Activated T-cell treated with anti-CD3 and anti-CD28 coated beads, Interleukin-2, amount 50 U/mL, for 48 hours (primary cell): ENCODE measurements at regions not wholly inside any gene's neighbourhood (a gene's known extent, or its start where the extent isn't known, plus 50 kb on each side); places are given as distances from the start of the nearest gene placed in this dataset.
"Not testable (repeated sequence)": the region's sequence is repeated elsewhere in the genome, so short reads cannot be mapped to it uniquely, and the experiment has no call there.

Source experiments
- DNase-seq, 2 experiments: peaks; one replicate each; pipeline ENCODE4 v3.0.0-alpha.2; 2020

DNA sequence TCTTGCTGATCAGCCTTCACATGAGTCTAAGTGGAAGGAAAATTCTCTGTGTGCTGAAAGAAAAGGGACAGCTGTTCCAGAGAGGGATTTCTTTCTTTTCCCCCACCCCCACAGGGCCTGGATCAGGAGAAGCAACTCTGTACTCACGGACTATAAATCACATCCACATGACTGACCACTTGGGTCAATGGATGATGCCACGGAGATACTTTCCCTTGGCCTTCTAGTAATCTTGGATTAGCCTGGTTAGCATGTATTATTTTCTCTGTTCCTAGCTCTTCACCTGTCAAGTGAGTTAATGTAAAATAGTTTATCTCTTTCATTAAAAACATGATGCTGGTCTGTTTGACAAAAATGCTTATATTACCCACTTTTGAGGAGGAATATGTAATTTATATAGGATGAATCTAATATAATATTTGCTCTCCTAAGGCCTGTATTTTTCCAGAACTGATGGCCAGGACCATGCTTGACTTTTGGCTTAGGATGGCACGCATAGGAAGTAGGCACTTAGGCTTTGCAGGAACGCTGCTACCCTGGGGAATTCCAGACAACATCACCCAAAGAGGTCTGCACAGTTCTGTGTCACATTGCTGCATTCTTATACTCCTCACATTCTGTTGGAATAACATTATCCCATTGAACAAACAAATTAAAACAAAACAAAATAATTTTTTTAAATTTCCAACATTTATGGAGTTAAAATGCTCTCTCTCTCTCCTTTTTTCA is 892.1 kb downstream of the TLE1 start:
- no peak for DNase-seq

DNA sequence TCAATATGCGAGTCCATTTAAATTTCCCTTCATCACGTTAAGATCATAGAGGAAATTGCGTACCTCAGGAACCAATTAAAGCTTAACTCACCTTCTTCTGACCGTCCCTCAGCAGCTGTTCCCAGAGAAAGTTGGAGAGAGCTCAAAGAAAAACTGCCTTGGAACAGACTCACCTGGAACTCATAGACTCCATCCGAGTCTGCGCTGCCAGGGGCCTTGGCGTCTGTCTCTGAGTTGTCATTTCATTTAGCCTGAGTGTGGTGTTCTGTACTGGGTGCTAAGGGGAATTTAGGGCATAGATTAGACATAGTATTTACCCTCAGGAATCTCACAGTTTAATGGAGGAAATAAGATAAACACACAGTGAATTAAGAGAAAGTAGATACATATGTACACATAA is 892.7 kb downstream of the TLE1 start:
- DNase-seq: no peak

DNA sequence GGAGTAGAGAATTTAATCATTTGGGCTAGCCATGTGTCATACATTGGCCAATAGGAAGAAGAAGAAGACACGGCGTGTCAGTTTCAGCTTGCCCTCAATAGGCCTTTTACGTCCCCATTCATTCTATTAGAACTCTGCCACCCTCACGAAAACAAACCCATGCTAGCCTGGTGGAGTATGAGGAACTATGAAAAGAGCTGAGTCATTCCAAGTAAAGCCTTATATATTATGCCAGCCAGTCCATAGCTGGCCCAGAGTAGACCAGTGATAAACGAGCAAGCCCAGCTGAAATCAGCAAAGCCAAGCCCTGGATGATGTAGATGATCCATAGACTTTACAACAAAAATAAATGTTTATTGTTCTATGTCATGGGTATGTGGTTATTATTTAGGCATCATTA is 895.1 kb downstream of the TLE1 start:
- no peak for DNase-seq

GRCh38 chr9:80793706-80794105 is 895.6 kb downstream of the TLE1 start:
- no peak for DNase-seq

- no peak for DNase-seq
These were observed 896.6 kb downstream of the TLE1 start for GRCh38 chr9:80792726-80793125.

DNA sequence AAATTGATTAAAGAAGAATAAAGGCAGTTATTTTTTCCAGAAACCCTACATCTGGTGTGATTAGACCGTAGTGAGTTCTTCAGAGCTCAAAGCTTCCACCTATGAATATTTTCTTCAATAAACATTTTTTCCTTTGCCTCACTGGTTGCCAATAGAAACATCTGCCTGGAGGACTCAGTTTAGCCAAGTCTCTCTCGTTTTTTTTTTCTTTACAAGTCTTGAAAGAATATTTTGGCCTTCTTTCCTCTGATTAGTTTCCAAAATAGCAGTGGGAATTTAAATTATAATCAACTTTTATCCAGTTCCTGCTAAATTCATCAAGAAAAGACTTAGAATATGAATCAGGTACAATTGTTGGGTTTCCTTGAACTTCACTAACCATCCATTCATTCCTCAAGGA is 897.5 kb downstream of the TLE1 start:
- no peak for DNase-seq

- DNase-seq: no peak
These were observed 898.6 kb downstream of the TLE1 start for GRCh38 chr9:80790764-80791163.

DNA sequence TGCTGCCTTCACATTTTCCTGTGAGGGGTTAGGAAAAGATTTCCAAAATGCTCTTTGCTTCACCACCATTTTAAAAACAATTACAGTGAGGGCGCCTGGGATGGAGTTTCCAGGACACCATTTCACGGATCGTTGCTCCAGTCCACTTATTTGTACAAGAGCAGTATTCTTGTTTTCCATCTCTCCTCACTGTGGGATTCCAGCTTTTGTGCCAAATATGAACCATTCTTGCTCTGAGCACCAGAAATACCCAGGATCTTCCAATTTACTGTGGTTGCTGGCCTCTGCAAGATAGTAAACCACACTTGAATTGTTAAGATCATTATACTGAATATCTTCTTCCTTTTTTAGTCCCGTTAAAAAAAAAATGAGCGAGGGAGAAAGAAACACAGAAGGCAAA is 899.5 kb downstream of the TLE1 start:
- DNase-seq: no peak

DNA sequence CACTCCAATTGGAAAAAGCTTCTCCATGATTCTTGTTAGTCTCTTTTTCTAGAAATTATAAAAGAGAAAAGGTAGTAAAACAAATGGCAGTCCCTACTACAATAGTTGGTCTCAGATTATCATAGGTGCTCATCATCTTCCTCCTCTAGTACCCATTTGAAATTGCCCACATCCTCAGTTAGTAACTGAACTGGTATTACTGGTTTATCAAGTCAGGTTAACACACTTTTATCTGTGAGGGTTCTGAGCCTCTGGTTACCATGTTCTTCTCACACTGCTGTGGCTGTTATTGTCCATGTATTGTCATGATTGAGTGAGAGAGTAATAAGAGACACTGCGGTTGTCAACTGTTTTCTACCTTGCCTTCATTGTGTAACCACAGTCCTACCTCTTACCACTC is 901.7 kb downstream of the TLE1 start:
- no peak for DNase-seq

DNA sequence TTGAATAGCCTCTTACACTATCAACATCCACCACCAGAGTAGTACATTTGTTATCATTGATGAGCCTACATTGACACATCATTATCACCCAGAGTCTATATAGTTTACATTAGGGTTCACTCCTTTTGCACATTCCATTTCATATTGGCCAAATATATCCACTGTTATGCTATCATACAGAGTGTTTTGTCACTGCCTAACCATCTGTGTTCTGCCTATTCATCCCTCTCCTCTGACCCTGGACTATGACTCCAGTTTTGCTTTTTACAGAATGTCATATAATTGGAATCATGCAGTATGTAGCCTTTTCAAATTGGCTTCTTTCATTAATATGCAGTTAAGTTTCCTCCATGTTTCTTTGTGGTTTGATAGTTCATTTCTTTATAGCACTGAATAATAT is 904.7 kb downstream of the TLE1 start:
- DNase-seq: no peak

GRCh38 chr9:80775971-80776370 is 913.4 kb downstream of the TLE1 start:
- DNase-seq: no peak

GRCh38 chr9:80775530-80775929 is 913.8 kb downstream of the TLE1 start:
- DNase-seq: no peak

DNA sequence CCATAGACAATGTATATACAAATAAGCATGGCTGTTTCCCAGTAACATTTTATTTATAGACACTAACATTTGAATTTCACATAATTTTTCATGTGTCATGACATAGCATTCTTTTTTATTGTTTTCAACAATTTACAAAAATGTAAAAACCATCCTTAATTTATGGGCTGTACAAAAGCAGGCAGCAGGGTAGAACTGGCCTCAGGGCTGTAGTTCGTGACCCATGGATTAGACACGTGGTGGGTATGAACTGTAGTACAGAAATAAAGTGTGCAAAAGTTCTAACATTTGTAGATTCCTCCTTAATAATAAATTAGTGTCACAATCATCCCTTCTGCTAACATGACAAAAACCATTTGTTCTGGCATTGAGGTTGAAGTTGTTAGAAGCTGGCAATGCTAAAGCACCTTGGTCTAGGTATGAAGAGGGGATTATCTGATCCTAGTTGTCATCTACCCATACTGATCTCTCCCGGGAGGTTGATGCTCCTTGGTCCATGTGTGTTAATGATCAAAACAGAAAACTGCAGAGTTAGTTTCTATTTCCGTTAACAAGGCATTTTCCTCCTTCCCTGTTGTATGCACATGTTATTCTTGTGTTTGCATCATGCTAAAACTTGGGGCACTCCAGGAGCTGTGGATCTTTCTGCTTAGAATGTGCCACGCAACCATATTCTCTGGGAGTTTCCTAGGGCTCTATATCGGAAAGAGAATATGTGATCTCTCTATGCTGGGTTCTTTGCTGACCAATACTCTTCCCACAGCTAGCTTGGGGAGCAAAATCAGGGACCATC is 917.6 kb downstream of the TLE1 start:
- no peak for DNase-seq

DNA sequence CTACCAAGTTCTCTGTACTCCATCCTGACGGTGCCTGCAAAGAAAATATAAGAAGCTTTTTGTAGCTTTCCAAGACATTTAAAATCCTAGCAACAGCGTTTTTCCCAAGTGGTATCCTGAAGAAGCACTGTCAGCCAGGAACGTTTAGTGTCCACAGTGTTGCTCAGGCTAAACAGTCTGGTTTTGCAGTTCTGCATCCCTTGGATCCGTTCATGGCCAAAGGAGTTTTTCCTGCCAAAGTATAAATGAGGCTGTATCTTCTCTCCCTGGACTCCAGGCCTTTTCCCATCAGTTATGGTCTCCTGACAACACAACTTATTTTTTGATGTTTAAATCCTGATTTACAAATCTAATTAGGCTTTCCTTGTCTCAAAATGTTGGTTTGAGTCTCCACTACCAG is 925.8 kb downstream of the TLE1 start:
- no peak for DNase-seq

- no peak for DNase-seq
These were observed 933.8 kb downstream of the TLE1 start for GRCh38 chr9:80755586-80755985.

GRCh38 chr9:80747056-80747455 is 942.3 kb downstream of the TLE1 start:
- DNase-seq: not testable (repeated sequence)

GRCh38 chr9:80732506-80732905 is 956.8 kb downstream of the TLE1 start:
- DNase-seq: no peak

GRCh38 chr9:80720579-80720978 is 968.8 kb downstream of the TLE1 start:
- DNase-seq: no peak

- no peak for DNase-seq
These were observed 982.2 kb downstream of the TLE1 start for GRCh38 chr9:80707120-80707519.

DNA sequence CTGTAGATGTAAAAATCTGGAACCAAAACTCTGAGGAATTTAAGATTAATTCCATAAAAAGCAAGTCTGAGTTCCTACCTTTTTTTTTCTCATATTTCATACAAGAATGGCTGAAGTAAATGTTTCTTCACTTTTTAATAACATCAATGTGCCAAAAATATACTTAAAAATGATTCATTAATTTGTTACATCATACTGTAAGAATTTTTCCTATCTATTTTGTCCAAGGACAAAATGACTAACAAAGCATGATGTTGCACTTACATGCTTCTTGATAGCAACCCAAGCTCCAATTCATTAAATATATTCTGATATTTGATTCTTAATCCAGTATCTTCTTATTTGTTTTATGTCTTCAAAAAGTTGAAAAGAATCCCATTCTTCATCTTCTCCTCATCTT is 988.3 kb downstream of the TLE1 start:
- no peak for DNase-seq

DNA sequence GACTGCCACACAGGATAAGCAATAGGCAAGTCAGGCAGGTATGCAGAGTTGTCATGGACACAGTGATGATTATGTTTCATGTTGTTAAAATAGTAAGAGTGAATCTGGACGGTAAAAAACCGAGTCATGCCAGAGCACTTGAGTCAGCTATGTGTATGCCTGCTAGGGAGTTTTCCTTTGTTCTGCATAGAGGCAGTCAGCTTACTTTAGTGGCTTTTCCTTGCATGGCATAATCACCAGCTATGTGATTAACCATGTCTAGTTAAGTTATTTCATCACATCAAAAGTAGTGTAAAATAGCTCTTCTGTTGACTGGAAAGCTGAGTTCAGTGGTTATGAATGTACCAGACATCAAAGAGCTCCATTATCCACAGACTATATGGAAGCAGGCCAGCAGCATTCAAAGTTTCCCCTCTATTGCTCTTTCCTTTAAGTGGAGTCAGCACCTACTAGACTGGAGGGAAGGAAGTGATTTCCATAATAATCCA is 989.8 kb downstream of the TLE1 start:
- no peak for DNase-seq

DNA sequence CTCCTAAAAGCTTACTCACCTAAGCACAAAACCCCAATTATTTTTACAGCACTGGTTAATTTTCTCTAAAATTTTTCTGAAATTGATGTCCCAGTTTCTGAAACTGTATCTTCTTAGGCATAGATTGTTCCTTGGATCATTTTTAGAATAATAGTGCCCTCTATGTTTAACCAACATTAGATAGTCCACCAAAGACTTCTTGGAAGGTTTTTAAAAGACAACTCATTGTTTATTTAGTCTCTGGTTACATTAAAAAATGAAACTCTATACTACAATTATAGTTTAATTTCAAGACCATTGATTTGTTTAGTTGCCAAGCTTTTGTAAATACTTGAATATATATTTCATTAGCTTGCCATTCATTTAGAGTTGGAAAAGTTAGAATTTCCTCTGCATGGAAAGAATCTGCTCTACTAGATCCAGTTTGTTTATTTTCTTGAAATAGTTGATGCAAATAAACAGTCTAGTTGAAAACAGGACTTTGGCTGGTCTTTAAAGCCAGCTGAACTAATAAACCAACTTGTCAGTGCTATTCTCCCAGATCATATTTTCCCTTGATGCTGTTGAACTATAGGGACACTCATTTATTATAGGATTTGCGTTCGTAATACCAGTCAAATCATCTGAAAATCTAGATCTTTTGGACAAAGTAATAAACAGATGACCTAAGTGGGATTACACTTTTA is 990.5 kb downstream of the TLE1 start:
- DNase-seq: no peak

DNA sequence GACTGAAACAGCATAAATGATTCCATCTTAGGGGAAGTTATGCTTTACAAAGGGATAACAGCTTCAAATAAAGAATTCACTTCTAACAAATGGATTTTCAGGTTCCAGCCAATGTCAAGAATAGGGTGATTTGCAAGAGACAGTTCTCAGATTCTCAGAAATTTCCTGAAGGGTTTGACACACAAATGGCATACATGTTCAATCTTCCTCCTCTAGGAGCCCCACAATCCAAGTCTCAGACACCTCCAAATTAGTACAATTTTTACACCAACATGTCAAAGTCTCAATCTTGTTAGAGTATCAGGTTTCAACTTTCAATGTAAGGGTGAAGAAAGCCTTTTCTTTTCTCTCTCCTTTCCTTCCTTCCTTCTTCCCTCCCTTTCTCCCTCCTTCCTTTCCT is 996.6 kb downstream of the TLE1 start:
- DNase-seq: no peak

- DNase-seq: no peak
These were observed 998.1 kb downstream of the TLE1 start for GRCh38 chr9:80691229-80691628.
